K562 (cell line): ENCODE measurements at regions not wholly inside any gene's neighbourhood (a gene's known extent, or its start where the extent isn't known, plus 50 kb on each side); places are given as distances from the start of the nearest gene placed in this dataset.

Source experiments
- ATAC-seq: fragments of 200-7000 bp; cut with Tn5 transposase; 3 replicates; pipeline ENCODE4 v1.9.1; 2020; ENCODE audit warnings: moderate library complexity
- BruUV-seq: library from RNA; stranded (reverse); fragments of 400-500 nt; replicated peaks from 2 replicates; lab custom pipeline; 2021; lab: Mats Ljungman, UMichigan
- CTCF ChIA-PET: fragments of 300-600 bp; formaldehyde crosslinking; extraction: SDS; loops from one replicate; lab custom pipeline; 2021; ENCODE audit warnings: low intra/inter-chr PET ratio; lab: Yijun Ruan, JAX
- POLR2A ChIA-PET: fragments of 300-600, 350-650 bp; sonication (Branson Sonifier 250); formaldehyde crosslinking; extraction: SDS; loops from one replicate; lab custom pipeline; 2021; ENCODE audit warnings: antibody characterized with exemption, inconsistent platforms; lab: Yijun Ruan, JAX
- DNase-seq, 4 experiments: peaks; one replicate each; pipeline versions ENCODE4 v3.0.0 to v3.0.0-alpha.2; 2011 to 2018; ENCODE audit warnings: low spot score in 3 of 4, mixed read lengths in 3 of 4; ENCODE audit errors: extremely low read depth in 1 of 4
- FAIRE-seq: peaks from 2 replicates; lab custom pipeline; 2011; peaks lifted over from hg19 to GRCh38; lab: Jason Lieb, UNC
- H2AFZ ChIP-seq: 2 replicates; pipeline ENCODE4 v1.6.0; 2011; ENCODE audit warnings: low read depth, low read length, control low read depth, inconsistent platforms
- H3K27ac ChIP-seq: fragments of 200-600 bp; 3 replicates; pipeline ENCODE4 v1.8.0; 2011; ENCODE audit warnings: low read depth, mild to moderate bottlenecking, control low read depth, inconsistent platforms, low read length, moderate library complexity, mixed read lengths; ENCODE audit errors: extremely low read depth
- H3K27me3 ChIP-seq, 2 experiments: fragments of 300-600 bp in 1 of 2; 2 replicates in 1 of 2; 3 replicates in 1 of 2; pipeline versions ENCODE4 v1.6.0 to v1.8.0; 2011; ENCODE audit warnings: inconsistent platforms in 2 of 2, low read length in 2 of 2, mild to moderate bottlenecking in 1 of 2, mixed read lengths in 1 of 2, moderate library complexity in 1 of 2; ENCODE audit not compliant: control insufficient read depth in 2 of 2, insufficient read depth in 2 of 2
- H3K36me3 ChIP-seq: fragments of 300-600 bp; 3 replicates; pipeline ENCODE4 v1.8.0; 2011; ENCODE audit warnings: mild to moderate bottlenecking, low read length, inconsistent platforms; ENCODE audit not compliant: control insufficient read depth, insufficient read depth
- H3K4me1 ChIP-seq, 2 experiments: fragments of 200-600 bp in 1 of 2; replicated peaks in 1 of 2; 2 replicates in 1 of 2; 3 replicates in 1 of 2; pipeline versions ENCODE4 v1.5.1 to v1.8.0; 2011; ENCODE audit warnings: inconsistent platforms in 2 of 2, low read length in 2 of 2, mild to moderate bottlenecking in 1 of 2, mixed read lengths in 1 of 2, moderate library complexity in 1 of 2; ENCODE audit not compliant: control insufficient read depth in 2 of 2, insufficient read depth in 2 of 2
- H3K4me2 ChIP-seq: 2 replicates; pipeline ENCODE4 v1.6.1; 2011; ENCODE audit warnings: low read length, control low read depth, inconsistent platforms, mixed read lengths; ENCODE audit not compliant: insufficient read depth
- H3K4me3 ChIP-seq: fragments of 200-600 bp; sonication (generic), shearing (Covaris generic); 2 replicates; pipeline ENCODE4 v1.5.1; 2016; ENCODE audit warnings: control low read depth, inconsistent platforms
- H3K79me2 ChIP-seq: fragments of 200-600 bp; 3 replicates; pipeline ENCODE4 v1.8.0; 2011; ENCODE audit warnings: low read length, inconsistent platforms; ENCODE audit not compliant: control insufficient read depth, insufficient read depth
- H3K9ac ChIP-seq, 2 experiments: 2 replicates each; pipeline versions ENCODE4 v1.6.0 to v1.6.1; 2011; ENCODE audit warnings: low read depth in 2 of 2, low read length in 2 of 2, control low read depth in 1 of 2, inconsistent platforms in 1 of 2, mild to moderate bottlenecking in 1 of 2, mixed read lengths in 1 of 2; ENCODE audit not compliant: insufficient read depth in 1 of 2
- H3K9me1 ChIP-seq: one replicate; pipeline ENCODE4 v1.6.0; 2011; ENCODE audit warnings: inconsistent platforms, mild to moderate bottlenecking, low read length, moderate library complexity; ENCODE audit not compliant: control insufficient read depth, insufficient read depth
- H3K9me3 ChIP-seq: replicated peaks from 2 replicates; pipeline ENCODE4 v1.5.1; 2011; ENCODE audit warnings: low read depth, low read length, inconsistent platforms; ENCODE audit not compliant: control insufficient read depth, insufficient read depth
- H4K20me1 ChIP-seq: replicated peaks from 2 replicates; pipeline ENCODE4 v1.6.1; 2011; ENCODE audit warnings: low read length, inconsistent platforms, mixed read lengths; ENCODE audit not compliant: control insufficient read depth, insufficient read depth
- ARID1B ChIP-seq: fragments of 450-650 bp; IDR thresholded peaks from 2 replicates; pipeline ENCODE4 v1.6.1; 2016; ENCODE audit warnings: antibody characterized with exemption, mild to moderate bottlenecking, inconsistent platforms
- CBX2 ChIP-seq: fragments of 200-600 bp; sonication (generic); IDR thresholded peaks from one replicate; pipeline ENCODE4 v1.6.1; 2012; ENCODE audit warnings: mild to moderate bottlenecking, low read length, inconsistent platforms; ENCODE audit not compliant: insufficient read depth, poor library complexity, severe bottlenecking
- MAFK ChIP-seq: IDR thresholded peaks from 2 replicates; pipeline ENCODE4 v1.6.1; 2011; ENCODE audit warnings: low read length, improper control_type of control experiment
- MBD2 ChIP-seq: sonication (generic); IDR thresholded peaks from 2 replicates; pipeline ENCODE4 v1.6.1; 2016; ENCODE audit warnings: low read depth, borderline replicate concordance
- PTTG1 ChIP-seq: fragments of 450-650 bp; IDR thresholded peaks from 2 replicates; pipeline ENCODE4 v1.6.1; 2016; ENCODE audit warnings: low read depth, mild to moderate bottlenecking, missing genetic modification characterization, missing compliant biosample characterization
- SAFB ChIP-seq: fragments of 200-400 bp; formaldehyde crosslinking; IDR thresholded peaks from 2 replicates; pipeline ENCODE4 v1.6.1; 2017; ENCODE audit warnings: low read depth, low read length, borderline replicate concordance
- YBX1 ChIP-seq: fragments of 450-650 bp; IDR thresholded peaks from 2 replicates; pipeline ENCODE4 v1.7.1; 2016; ENCODE audit warnings: mild to moderate bottlenecking
- ZNF277 ChIP-seq: fragments of 250-450 bp; sonication (Bioruptor Pico); IDR thresholded peaks from 2 replicates; pipeline ENCODE4 v1.8.0; 2022; ENCODE audit warnings: inconsistent platforms, mild to moderate bottlenecking, moderate library complexity, borderline replicate concordance
- WGBS: fragments of 100-300 bp; shearing (Covaris generic); methylation state at CpG from one replicate; pipeline ENCODE4 v1.1.6; 2016; ENCODE audit warnings: low coverage, mixed read lengths; ENCODE audit not compliant: insufficient coverage; ENCODE audit errors: missing lambda C conversion rate; 5-methylcytosine and 5-hydroxymethylcytosine counted together
- in situ Hi-C: fragments of 300-500 bp; cut with MboI; formaldehyde crosslinking; loops from 4 replicates; pipeline ENCODE4 v1.15.0; 2018; ENCODE audit warnings: inconsistent platforms, mixed read lengths
- intact Hi-C: fragments of 100-400 bp; cut with micrococcal nuclease; formaldehyde crosslinking; loops from 2 replicates; pipeline ENCODE4 v1.14.2; 2022
- TF ChIP-seq, protein P1 (sequence below): IDR thresholded peaks from 2 replicates; pipeline ENCODE4 v1.6.1; 2011; ENCODE audit not compliant: insufficient read length; ENCODE audit errors: extremely low read depth

DNA sequence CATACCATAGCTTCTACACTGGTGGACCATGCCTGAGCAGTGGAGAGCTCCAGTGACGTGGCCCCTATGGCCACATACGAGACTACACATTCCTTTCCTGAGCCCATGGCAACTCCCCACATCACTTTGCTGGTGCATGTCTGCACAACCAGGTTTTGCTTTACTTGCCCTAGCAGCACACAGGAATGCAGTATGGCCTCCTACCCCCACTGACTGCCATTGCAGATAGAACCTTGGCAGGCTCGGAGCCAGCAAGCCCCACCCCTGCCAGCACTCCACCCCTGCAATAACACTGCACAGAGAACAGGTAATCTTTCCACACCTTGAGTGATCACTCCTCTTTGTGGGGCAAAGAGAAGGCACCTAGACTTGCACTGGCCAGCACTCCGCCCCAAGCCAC lies 531.9 kb upstream of the CAMK1G start:
- 0% methylated on average over 4 of the region's 4 CpGs for WGBS
- BruUV-seq, result no TSS peak
- Histone ChIP-seq H3K9me1 (no peaks in the 10 kb centered on the region), H3K9ac (no peak overlapping the region), H2AFZ (no peak overlapping the region), H3K4me1 (no peaks in the 10 kb centered on the region), H3K27me3 (no peaks in the 10 kb centered on the region)
- in situ Hi-C loops, result no loop called here
- no peak for DNase-seq
- no peak for TF ChIP-seq YBX1
- no peak for TF ChIP-seq MBD2
- TF ChIP-seq CBX2, result no peak
- TF ChIP-seq, all 486 proteins: peak for 0
- H3K27ac ChIP-seq, result no peak overlapping the region
- H3K9me3 ChIP-seq, result 0 out of 2 replicates have a peak, but pooled peaks cover 2% of the 10 kb centered on the region
- no peak overlapping the region for H3K4me2 ChIP-seq
- H3K4me3 ChIP-seq, result no peak overlapping the region
- ChIA-PET CTCF (no interaction called here), POLR2A (no interaction called here)
- H3K79me2 ChIP-seq, result no peaks in the 10 kb centered on the region
- intact Hi-C loops, result no loop called here
- no peak for ATAC-seq
- H4K20me1 ChIP-seq, result no peaks in the 10 kb centered on the region
- no peaks in the 10 kb centered on the region for H3K36me3 ChIP-seq
- FAIRE-seq, result no peak

DNA sequence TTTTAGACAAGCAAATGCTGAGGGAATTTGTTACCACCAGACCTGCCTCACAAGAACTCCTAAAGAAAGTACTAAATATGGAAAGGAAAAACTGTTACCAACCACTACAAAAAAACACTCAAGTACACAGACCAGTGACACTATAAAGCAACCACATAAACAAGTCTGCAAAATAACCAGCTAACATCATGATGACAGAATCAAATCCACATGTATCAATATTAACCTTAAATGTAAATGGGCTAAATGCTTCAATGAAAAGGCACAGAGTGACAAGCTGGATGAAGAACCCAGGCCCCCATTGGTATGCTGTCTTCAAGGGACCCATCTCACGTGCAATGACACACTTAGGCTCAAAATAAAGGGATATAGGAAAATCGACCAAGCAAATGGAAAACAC lies 529.9 kb upstream of the CAMK1G start:
- H3K27me3 ChIP-seq, result no peaks in the 10 kb centered on the region
- H2AFZ ChIP-seq, result no peak overlapping the region
- FAIRE-seq (no peak), ATAC-seq (no peak), DNase-seq (no peak)
- intact Hi-C loops (no loop called here), in situ Hi-C loops (no loop called here)
- H3K4me1 ChIP-seq, result no peaks in the 10 kb centered on the region
- CTCF ChIA-PET, result no interaction called here
- H3K9me1 ChIP-seq, result no peaks in the 10 kb centered on the region
- H3K27ac ChIP-seq, result no peak overlapping the region
- H3K36me3 ChIP-seq, result no peaks in the 10 kb centered on the region
- H3K4me2 ChIP-seq, result no peak overlapping the region
- H4K20me1 ChIP-seq, result no peaks in the 10 kb centered on the region
- no peak overlapping the region for H3K9ac ChIP-seq
- no peak overlapping the region for H3K4me3 ChIP-seq
- 0 out of 2 replicates have a peak, but pooled peaks cover 2% of the 10 kb centered on the region for H3K9me3 ChIP-seq
- TF ChIP-seq ZNF277 (CRISPR knock-in tag), result no peak
- no peak for TF ChIP-seq PTTG1
- no peak for TF ChIP-seq MAFK
- no peak for TF ChIP-seq SAFB
- TF ChIP-seq, protein P1, sequence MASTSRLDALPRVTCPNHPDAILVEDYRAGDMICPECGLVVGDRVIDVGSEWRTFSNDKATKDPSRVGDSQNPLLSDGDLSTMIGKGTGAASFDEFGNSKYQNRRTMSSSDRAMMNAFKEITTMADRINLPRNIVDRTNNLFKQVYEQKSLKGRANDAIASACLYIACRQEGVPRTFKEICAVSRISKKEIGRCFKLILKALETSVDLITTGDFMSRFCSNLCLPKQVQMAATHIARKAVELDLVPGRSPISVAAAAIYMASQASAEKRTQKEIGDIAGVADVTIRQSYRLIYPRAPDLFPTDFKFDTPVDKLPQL, result no peak
- no peak for TF ChIP-seq ARID1B
- TF ChIP-seq, all 486 proteins: peak for 0
- H3K79me2 ChIP-seq, result no peaks in the 10 kb centered on the region
- POLR2A ChIA-PET, result interaction anchor here (0.6 kb wide), 1 partner anchor 81 kb away, joined by 3 read pairs; no protein-coding TSS in a partner anchor
- WGBS, result 0% methylated on average over 2 of the region's 2 CpGs
- no TSS peak for BruUV-seq
